SH-SY5Y (cell line): ENCODE measurements at regions not wholly inside any gene's neighbourhood (a gene's known extent, or its start where the extent isn't known, plus 50 kb on each side); places are given as distances from the start of the nearest gene placed in this dataset.

Experiments used
- GATA2 ChIP-seq: IDR thresholded peaks from 2 replicates; pipeline ENCODE4 v1.6.1; 2011; ENCODE audit warnings: mild to moderate bottlenecking, low read depth, low read length
- GATA3 ChIP-seq: IDR thresholded peaks from 2 replicates; pipeline ENCODE4 v1.6.1; 2011; ENCODE audit warnings: low read depth, mild to moderate bottlenecking, low read length, moderate library complexity

- no peak for TF ChIP-seq GATA3
- no peak for TF ChIP-seq GATA2
Measured at GRCh38 chr1:198927129-198927528, 288.3 kb downstream of the PTPRC start.
